ENCODE measurements at regions not wholly inside any gene's neighbourhood (a gene's known extent, or its start where the extent isn't known, plus 50 kb on each side); places are given as distances from the start of the nearest gene placed in this dataset.

DNA sequence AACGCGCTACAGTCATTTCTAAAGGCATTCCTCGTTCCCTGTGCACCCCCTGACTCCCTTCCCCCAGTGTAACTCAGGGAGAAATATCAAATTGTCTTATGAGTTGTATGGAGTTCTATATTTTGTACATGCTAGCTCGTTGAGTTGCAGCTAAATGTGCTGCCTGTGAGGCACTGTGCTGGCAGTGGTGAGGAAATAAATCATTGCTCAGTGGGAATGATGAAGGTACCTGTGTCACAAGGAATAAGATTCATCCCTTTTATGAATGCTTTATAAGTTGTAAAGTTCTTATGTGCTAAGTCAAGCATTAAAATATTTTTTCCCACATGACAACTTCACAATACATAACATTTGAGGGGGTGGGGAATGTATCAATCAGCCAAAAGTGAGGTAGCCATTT is 939.6 kb upstream of the CRIM1 start:
- WGBS, 2 donors, result 70 to 76% methylated on average over 4 of the region's 4 CpGs
- Histone ChIP-seq H3K36me3 (no peaks in the 10 kb centered on the region), H3K27me3 (no peaks in the 10 kb centered on the region), H3K4me1 (peaks cover 0 to 2% (median 0%) of the 10 kb centered on the region in 4 donors), H3K9me3 (no peaks in the 10 kb centered on the region), H3K4me3 (no peak overlapping the region), H3K27ac (no peak overlapping the region)
- TF ChIP-seq, protein P1, sequence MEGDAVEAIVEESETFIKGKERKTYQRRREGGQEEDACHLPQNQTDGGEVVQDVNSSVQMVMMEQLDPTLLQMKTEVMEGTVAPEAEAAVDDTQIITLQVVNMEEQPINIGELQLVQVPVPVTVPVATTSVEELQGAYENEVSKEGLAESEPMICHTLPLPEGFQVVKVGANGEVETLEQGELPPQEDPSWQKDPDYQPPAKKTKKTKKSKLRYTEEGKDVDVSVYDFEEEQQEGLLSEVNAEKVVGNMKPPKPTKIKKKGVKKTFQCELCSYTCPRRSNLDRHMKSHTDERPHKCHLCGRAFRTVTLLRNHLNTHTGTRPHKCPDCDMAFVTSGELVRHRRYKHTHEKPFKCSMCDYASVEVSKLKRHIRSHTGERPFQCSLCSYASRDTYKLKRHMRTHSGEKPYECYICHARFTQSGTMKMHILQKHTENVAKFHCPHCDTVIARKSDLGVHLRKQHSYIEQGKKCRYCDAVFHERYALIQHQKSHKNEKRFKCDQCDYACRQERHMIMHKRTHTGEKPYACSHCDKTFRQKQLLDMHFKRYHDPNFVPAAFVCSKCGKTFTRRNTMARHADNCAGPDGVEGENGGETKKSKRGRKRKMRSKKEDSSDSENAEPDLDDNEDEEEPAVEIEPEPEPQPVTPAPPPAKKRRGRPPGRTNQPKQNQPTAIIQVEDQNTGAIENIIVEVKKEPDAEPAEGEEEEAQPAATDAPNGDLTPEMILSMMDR (IDR thresholded peaks at IDR 0.05), result no peak
- no peak for TF ChIP-seq EP300 (IDR thresholded peaks at IDR 0.05)
- TF ChIP-seq POLR2A (IDR thresholded peaks at IDR 0.05), result no peak
- no peak for DNase-seq (ENCODE audit: low spot score in 2 of 2)

DNA sequence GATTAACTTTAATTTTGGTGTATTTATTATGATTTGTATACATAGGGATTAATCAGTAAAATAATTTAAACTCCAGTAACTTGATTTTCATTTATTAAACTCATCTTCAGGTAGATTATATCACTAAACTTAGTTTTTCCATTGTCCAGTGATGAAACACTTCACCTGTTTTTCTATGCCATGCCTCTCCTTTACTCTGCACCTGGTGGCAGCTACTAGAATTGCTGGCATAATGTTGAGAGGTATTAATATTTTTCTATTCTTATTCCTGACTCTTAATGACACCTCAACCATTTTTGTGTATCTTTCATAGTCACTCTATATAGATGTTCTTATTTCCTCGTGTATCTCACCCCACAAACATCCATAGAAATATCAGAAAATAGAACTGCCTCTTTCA is 940.3 kb upstream of the CRIM1 start:
- no peak for DNase-seq (ENCODE audit: low spot score in 2 of 2)
- no peaks in the 10 kb centered on the region for H3K9me3 ChIP-seq
- TF ChIP-seq, protein P1 (IDR thresholded peaks at IDR 0.05), result no peak
- TF ChIP-seq POLR2A (IDR thresholded peaks at IDR 0.05) (no peak), EP300 (IDR thresholded peaks at IDR 0.05) (no peak)
- H3K27me3 ChIP-seq, result no peaks in the 10 kb centered on the region
- H3K27ac ChIP-seq, result no peak overlapping the region
- no peaks in the 10 kb centered on the region for H3K36me3 ChIP-seq
- peaks cover 0 to 2% (median 0%) of the 10 kb centered on the region in 4 donors for H3K4me1 ChIP-seq
- no peak overlapping the region for H3K4me3 ChIP-seq
- 66 to 78% methylated on average over 1 of the region's 1 CpG for WGBS, 2 donors

- H3K4me1 ChIP-seq, result no peaks in the 10 kb centered on the region
- H3K36me3 ChIP-seq, result no peaks in the 10 kb centered on the region
- no peaks in the 10 kb centered on the region for H3K27me3 ChIP-seq
- TF ChIP-seq, protein P1 (IDR thresholded peaks at IDR 0.05), result peak; percentile 52 to 92 (median 72)
- TF ChIP-seq EP300 (IDR thresholded peaks at IDR 0.05) (no peak), POLR2A (IDR thresholded peaks at IDR 0.05) (no peak)
- H3K27ac ChIP-seq, result no peak overlapping the region
- 29 to 33% methylated on average over 5 of the region's 5 CpGs for WGBS, 2 donors
- H3K4me3 ChIP-seq, result no peak overlapping the region
- H3K9me3 ChIP-seq, result no peaks in the 10 kb centered on the region
- peak in 1 of 2 donors; percentile 11 for DNase-seq (ENCODE audit: low spot score in 2 of 2)
Measured at GRCh38 chr2:35410431-35411061, 945.0 kb upstream of the CRIM1 start.

DNA sequence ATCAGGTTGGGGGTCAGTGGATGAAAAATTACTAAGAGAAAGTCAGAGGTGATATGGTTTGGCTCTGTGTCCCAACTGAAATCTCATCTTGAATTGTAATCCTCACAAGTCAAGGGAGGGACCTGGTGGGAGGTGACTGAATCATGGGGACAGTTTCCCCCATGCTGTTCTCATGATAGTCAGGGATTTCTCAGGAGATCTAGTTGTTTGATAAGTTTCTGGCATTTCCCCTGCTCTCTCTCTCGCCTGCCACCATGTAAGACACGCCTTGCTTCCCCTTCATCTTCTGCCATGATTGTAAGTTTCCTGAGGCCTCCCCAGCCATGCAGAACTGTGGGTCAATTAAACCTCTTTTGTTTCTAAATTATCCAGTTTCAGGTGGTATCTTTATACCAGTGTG is 945.8 kb upstream of the CRIM1 start:
- 81 to 94% methylated on average over 2 of the region's 2 CpGs for WGBS, 2 donors

GRCh38 chr2:35408320-35408719 is 947.3 kb upstream of the CRIM1 start:
- Histone ChIP-seq H3K4me1 (no peaks in the 10 kb centered on the region), H3K27me3 (no peaks in the 10 kb centered on the region), H3K36me3 (no peaks in the 10 kb centered on the region), H3K4me3 (no peak overlapping the region), H3K9me3 (no peaks in the 10 kb centered on the region), H3K27ac (no peak overlapping the region)
- no peak for TF ChIP-seq EP300 (IDR thresholded peaks at IDR 0.05)
- TF ChIP-seq, protein P1 (IDR thresholded peaks at IDR 0.05), result no peak
- TF ChIP-seq POLR2A (IDR thresholded peaks at IDR 0.05), result no peak
- DNase-seq (ENCODE audit: low spot score in 2 of 2), result no peak

More for the DNA sequence above, 945.8 kb upstream of the CRIM1 start:
- Histone ChIP-seq H3K4me3 (no peak overlapping the region), H3K27me3 (no peaks in the 10 kb centered on the region), H3K4me1 (no peaks in the 10 kb centered on the region), H3K9me3 (no peaks in the 10 kb centered on the region), H3K27ac (no peak overlapping the region), H3K36me3 (no peaks in the 10 kb centered on the region)
- DNase-seq (ENCODE audit: low spot score in 2 of 2), result no peak
- TF ChIP-seq, protein P1 (IDR thresholded peaks at IDR 0.05), result no peak

All from tibial nerve (tissue), 4 donors.